ENCODE measurements at regions not wholly inside any gene's neighbourhood (a gene's known extent, or its start where the extent isn't known, plus 50 kb on each side); places are given as distances from the start of the nearest gene placed in this dataset.

DNA sequence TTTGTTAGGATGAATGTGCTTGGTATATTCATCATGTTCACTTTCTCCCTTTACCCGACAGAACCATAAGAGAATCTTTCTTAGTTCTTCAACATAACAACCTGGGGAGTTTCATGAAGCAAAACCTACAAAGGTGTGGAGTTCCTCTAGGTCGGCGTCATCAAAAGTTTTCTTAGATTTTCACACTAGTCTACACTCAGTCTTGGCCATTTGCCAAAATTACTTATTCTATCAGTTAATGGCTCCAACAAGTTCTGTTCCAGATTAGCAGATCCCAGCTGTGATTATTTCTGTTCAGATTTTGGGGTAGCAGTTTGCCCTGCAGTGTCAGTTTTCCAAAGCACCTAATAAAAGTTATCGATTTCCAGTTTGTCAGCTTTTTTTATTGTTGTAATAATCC, 935.8 kb upstream of the RAG2 start:
- TF ChIP-seq RAD21 (IDR thresholded peaks at IDR 0.05; ENCODE audit: low read depth) (no peak), EZH2phosphoT487 (IDR thresholded peaks at IDR 0.05; ENCODE audit: borderline replicate concordance) (no peak), CEBPB (IDR thresholded peaks at IDR 0.05; ENCODE audit: low read depth) (no peak), POLR2AphosphoS5 (IDR thresholded peaks at IDR 0.05; ENCODE audit: low read depth, low read length) (no peak), REST (IDR thresholded peaks at IDR 0.05; ENCODE audit: low read depth) (no peak), ZNF274 (IDR thresholded peaks at IDR 0.05; ENCODE audit: low read depth, low read length) (no peak), TCF7L2 (IDR thresholded peaks at IDR 0.05; ENCODE audit: borderline replicate concordance, extremely low read depth, insufficient read depth, insufficient read length) (no peak), POLR2A (IDR thresholded peaks at IDR 0.05; ENCODE audit: borderline replicate concordance, extremely low read depth, insufficient read depth, insufficient read length) (no peak), SIN3A (IDR thresholded peaks at IDR 0.05; ENCODE audit: low read depth) (no peak)
- TF ChIP-seq, protein P1, sequence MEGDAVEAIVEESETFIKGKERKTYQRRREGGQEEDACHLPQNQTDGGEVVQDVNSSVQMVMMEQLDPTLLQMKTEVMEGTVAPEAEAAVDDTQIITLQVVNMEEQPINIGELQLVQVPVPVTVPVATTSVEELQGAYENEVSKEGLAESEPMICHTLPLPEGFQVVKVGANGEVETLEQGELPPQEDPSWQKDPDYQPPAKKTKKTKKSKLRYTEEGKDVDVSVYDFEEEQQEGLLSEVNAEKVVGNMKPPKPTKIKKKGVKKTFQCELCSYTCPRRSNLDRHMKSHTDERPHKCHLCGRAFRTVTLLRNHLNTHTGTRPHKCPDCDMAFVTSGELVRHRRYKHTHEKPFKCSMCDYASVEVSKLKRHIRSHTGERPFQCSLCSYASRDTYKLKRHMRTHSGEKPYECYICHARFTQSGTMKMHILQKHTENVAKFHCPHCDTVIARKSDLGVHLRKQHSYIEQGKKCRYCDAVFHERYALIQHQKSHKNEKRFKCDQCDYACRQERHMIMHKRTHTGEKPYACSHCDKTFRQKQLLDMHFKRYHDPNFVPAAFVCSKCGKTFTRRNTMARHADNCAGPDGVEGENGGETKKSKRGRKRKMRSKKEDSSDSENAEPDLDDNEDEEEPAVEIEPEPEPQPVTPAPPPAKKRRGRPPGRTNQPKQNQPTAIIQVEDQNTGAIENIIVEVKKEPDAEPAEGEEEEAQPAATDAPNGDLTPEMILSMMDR (IDR thresholded peaks at IDR 0.05 in 2 of 3, conservative IDR thresholded peaks at IDR 0.05 in 1 of 3; ENCODE audit: borderline replicate concordance in 1 of 3, insufficient read depth in 1 of 3, low read depth in 2 of 3, low read length in 2 of 3), result no peak
- TF ChIP-seq, protein P2, sequence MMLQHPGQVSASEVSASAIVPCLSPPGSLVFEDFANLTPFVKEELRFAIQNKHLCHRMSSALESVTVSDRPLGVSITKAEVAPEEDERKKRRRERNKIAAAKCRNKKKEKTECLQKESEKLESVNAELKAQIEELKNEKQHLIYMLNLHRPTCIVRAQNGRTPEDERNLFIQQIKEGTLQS (IDR thresholded peaks at IDR 0.05), result no peak
